22Rv1 (cell line): ENCODE measurements at regions not wholly inside any gene's neighbourhood (a gene's known extent, or its start where the extent isn't known, plus 50 kb on each side); places are given as distances from the start of the nearest gene placed in this dataset.

Source experiments
- H3K27ac ChIP-seq: fragments of 450-650 bp; 2 replicates; pipeline ENCODE4 v1.5.1; 2017
- ZFX ChIP-seq: fragments of 450-650 bp; IDR thresholded peaks from 2 replicates; pipeline ENCODE4 v1.6.1; 2017; ENCODE audit warnings: antibody characterized with exemption, borderline replicate concordance
- TF ChIP-seq, protein P1 (sequence below): fragments of 450-650 bp; IDR thresholded peaks from 2 replicates; pipeline ENCODE4 v1.5.1; 2017; ENCODE audit warnings: mild to moderate bottlenecking

DNA sequence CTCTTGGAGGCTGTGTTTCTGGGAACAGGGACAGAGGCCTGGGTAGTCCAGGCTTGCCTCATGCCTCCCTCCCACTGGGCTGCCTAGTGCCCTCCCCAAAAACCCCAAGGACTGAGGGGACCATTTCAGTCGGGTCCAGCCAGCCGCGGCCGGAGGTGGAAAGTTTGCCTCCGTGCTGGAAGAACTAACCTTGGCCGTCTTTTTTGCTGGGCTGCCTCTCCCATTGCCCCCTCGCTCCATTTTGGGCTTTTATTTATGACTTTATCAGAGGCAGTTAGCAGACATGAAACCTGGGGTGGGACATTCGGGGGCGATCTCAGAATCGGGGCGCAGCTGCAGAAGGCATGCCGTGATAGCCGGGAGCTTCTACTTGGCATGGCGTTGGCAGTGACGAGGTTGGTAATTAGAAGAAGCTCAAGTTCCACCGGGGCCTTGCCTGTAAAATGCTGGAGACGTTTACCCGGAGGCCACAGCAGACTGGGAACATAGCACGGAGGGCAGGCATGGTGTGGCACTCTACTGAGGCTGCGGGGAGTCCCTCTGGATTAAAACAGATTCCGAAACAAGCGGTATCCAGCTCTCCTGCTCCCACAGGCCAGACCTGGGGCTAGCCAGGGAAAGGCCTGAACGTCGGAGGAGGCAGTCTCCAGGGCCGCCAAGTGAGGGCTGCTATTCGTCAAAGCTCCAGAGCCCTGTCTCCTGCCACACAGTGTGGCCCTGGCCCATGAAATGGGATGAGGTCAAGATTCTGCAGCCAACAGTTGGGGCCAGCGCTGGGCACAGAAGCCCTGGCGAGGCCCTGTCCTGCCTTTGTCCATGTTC, 76.4 kb upstream of the PPARA start:
- peak overlapping the region; percentile 100 for H3K27ac ChIP-seq

DNA sequence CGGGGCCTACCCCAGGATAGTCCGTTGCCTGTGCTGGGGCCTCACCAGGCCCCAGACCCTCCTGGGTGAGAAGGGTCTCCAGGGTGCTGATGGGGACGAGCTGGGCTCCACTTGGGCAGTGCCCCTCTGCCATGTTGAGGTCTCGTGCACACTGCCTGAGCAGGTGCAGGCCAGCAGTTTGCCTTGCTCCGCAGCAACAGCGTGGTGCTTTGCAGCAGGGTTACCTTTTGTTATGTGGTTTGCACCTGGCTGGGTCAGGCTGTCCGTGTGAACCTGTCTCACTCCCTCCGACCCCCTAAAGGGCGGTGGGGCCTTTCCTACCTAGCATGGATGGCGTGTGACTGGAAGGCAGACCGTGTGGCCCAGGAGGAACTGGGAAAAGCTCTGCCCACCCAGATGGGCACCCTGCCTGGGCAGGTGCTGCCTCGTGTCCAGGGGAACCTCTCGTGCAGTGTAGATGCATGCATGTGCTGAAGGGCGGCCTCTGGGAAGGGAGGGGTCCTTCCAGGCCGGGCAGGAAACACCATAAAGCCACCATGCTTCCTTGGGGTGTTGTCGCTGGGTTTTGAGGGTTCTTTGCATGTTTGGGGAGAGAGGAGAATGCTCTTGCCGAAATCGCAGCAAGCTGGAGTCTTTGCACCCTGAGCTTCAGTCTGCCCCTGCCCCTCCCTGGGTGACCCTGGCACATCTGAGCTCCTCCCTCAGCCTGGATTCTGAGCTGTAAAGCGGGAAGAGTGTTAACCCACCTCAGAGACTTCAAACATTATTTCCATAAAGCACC, 75.4 kb upstream of the PPARA start:
- H3K27ac ChIP-seq = peak overlapping the region; percentile 100
- no peak for TF ChIP-seq ZFX
- TF ChIP-seq, protein P1, sequence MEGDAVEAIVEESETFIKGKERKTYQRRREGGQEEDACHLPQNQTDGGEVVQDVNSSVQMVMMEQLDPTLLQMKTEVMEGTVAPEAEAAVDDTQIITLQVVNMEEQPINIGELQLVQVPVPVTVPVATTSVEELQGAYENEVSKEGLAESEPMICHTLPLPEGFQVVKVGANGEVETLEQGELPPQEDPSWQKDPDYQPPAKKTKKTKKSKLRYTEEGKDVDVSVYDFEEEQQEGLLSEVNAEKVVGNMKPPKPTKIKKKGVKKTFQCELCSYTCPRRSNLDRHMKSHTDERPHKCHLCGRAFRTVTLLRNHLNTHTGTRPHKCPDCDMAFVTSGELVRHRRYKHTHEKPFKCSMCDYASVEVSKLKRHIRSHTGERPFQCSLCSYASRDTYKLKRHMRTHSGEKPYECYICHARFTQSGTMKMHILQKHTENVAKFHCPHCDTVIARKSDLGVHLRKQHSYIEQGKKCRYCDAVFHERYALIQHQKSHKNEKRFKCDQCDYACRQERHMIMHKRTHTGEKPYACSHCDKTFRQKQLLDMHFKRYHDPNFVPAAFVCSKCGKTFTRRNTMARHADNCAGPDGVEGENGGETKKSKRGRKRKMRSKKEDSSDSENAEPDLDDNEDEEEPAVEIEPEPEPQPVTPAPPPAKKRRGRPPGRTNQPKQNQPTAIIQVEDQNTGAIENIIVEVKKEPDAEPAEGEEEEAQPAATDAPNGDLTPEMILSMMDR = no peak

More for the DNA sequence above, 76.4 kb upstream of the PPARA start:
- no peak for TF ChIP-seq ZFX
- TF ChIP-seq, protein P1 = no peak

DNA sequence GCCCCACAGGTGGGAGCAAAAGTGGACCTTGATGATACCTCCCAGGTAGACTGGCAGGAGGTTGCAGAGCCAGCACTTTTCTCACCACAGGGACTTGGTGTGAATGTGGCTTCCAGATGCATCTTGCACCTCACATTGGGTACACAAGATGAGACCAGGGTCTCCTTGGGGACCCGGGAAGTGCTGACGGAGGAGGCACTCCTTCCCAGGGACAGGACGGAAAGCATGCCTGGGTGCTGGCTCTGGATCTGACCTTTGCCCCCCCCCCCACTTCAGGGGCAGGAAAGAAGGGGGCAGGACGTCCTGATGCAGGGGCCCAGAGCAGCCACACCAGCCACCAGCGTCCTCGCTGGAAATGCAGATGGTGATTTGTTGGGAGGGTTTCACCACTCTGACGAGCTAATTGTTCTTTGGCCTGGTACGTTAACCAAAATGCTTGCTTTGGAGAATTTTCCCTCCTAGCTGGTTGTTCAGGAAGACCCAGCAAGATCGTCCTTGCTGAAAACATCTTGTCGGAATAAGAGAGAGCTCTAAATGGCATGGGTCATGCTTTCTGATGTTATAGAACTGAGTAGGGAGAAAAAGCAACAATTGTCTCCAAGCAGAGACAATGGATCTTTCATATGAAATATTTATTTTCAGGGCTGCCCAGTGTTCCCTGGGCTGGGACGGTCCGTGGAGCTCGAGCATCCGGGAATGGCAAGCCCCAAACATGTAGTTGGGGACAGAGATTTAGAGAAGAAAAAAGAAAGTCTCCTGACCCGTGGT, 74.4 kb upstream of the PPARA start:
- peak overlapping the region; percentile 100 for H3K27ac ChIP-seq
- TF ChIP-seq, protein P1 = no peak
- no peak for TF ChIP-seq ZFX

DNA sequence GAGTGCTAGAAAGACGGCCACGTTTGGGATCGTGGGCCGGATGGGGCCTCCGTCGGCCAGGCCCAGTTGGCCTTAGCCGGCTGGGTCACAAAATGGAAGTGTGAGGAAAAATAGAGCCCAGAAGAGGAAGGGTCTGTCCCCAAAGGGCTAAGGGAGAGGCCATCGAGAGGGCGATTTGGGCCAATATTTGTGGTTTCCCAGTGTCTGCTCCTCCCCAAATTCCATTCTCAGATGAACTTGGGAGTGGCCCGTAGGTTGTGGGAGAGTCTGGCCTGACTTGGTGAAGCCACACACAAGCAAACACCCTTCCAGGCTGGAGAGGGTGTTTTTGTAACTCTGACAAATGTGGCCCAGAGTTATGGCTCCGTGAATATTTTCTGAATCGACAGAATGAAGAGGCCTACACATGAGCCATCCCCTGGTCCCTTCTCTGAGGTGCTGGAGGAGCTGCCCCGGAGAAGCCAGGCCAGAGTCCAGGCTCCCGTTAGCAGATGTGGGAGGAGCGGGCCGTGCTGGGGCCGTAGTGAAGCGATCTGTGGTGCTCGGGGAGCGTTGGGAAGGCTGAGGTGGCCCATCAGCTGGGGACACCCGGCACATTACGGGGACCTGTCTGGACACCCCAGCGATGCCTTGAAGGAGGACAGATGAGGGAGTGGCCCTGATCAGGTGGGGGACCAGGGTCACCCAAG, 73.5 kb upstream of the PPARA start:
- TF ChIP-seq ZFX = no peak
- TF ChIP-seq, protein P1 = no peak
- H3K27ac ChIP-seq = peak overlapping the region; percentile 100

DNA sequence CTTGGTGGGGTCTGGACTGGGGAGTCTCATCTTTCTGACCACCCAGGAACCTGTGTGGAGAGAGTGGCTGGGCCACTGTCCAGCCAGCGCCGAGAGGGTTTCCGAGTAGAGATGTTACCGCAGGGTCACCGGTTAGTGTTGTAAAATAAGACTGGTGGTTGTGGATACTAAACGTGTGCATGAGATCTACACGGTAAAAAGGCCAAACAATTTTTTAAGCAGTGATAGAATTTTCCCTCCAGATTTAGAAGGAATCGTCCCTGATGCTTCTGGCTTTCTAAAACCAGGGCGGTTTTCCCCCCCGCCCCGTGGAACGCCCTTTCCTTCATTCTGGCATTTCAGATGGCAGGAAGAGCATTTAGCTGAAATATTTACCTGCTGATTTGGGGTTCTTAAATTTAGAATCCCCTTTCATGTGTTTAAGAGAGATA, 72.6 kb upstream of the PPARA start:
- H3K27ac ChIP-seq = peak overlapping the region; percentile 100
- TF ChIP-seq, protein P1 = no peak
- no peak for TF ChIP-seq ZFX

DNA sequence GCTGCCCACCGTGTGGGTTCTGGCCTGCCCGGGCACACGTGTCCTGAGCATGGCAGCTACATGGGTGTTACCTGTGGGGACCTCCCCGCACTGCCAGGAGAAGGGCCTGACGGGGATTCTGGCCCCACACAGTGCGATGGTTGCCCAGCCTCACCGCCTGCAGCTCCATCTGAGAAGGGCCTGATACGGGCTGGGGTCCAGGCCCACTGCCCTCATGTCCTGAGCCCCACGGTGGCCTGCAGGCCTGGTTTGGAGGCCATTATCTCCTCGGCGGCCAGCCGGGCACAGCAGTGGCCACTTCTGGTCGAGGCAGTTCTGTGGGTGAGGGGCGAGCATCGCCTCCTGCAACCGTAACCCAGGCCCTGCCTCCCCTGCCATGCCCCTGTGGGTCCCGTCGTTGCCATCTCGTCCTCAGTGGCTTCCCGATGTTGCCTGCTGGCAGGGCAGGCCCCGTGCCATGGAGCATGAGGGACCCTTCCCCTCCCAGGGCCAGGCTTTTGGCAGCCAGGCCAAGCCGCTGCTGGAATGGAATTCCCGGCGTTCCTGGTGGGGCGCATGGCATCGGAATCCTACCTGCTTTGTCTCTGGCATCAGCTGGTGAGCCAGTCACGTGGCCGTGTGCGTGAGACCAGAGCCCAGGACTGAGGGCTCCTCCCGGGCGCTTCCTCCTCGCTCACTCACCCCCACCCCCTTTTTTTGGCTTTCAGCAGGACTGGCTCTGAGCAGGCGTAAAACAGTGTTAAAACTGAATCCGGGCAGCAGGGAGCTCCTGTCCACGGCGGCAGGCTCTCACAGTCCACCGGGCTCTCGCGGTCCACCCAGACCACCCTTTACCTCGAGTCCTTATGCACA, 71.9 kb upstream of the PPARA start:
- peak overlapping the region; percentile 100 for H3K27ac ChIP-seq
- no peak for TF ChIP-seq ZFX
- TF ChIP-seq, protein P1 = no peak
